H54 (cell line): ENCODE measurements at regions not wholly inside any gene's neighbourhood (a gene's known extent, or its start where the extent isn't known, plus 50 kb on each side); places are given as distances from the start of the nearest gene placed in this dataset.

Experiments used
- DNase-seq: peaks from one replicate; pipeline ENCODE4 v3.0.0; 2011; ENCODE audit warnings: low spot score, mixed read lengths; ENCODE audit not compliant: insufficient read length
- FAIRE-seq: peaks from 3 replicates; lab custom pipeline; 2011; peaks lifted over from hg19 to GRCh38; lab: Jason Lieb, UNC
- POLR2A ChIP-seq: IDR thresholded peaks from 2 replicates; pipeline ENCODE4 v1.6.1; 2011; ENCODE audit warnings: low read depth, mild to moderate bottlenecking, low read length

DNA sequence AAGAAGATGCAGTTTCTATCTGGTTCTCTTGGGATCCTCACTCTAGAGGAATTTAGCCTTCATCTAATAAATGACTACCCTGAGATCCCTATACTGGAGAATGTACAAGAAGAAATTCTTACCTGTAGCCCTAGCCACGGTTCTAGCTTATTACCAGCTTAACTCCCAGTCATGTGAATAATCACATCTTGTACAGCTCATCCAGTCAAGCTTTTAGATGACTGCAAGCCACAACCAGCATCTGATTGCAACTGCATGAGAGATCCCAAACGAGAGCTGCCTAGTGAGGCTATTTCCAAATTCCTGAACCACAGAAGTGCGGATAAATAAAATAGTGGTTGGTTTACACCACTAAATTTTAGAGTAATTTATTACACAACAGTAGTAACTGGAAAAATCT is 196.0 kb upstream of the CPHXL start:
- DNase-seq (no peak), FAIRE-seq (no peak)
- no peak for TF ChIP-seq POLR2A

DNA sequence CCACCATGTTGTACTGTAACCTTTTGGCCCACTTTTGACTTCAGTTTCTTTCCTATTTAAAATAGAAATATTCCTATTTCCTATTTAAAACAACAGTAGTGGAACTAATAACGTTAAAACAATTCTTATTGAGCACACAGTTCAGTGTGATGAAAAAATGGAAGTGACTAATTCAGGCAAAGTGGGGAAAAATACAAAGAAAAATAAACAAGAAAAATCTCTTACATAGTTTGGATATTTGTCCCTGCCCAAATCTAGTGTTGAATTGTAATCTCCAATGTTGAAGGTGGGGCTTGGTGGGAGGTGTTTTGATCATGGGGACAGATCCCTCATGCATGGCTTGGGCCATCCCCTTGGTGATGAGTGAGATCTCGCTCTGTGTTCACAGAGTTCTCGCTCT is 198.1 kb upstream of the CPHXL start:
- DNase-seq (no peak), FAIRE-seq (no peak)
- TF ChIP-seq POLR2A, result no peak

- no peak for TF ChIP-seq POLR2A
- FAIRE-seq, result no peak
- no peak for DNase-seq
These were observed 201.5 kb upstream of the CPHXL start for GRCh38 chr16:75927810-75928209.

DNA sequence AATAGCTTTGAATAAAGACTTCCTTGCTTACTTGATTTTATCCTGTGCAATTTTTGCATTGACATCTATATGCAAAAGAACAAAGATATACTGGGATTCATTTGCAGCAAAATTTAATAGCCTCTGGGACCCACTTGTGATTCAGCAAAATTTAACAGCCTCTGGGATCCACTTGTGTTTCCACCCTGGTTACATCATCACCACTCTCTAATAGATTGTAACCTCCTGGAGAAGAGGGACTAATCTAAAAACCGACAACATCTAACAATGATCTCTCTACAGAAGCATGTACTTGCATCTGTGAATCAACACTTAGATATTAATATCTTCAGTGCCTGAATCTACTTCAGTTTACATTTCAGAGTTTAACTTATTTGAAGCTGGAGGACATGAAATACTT is 202.0 kb upstream of the CPHXL start:
- TF ChIP-seq POLR2A, result no peak
- DNase-seq, result no peak
- no peak for FAIRE-seq

DNA sequence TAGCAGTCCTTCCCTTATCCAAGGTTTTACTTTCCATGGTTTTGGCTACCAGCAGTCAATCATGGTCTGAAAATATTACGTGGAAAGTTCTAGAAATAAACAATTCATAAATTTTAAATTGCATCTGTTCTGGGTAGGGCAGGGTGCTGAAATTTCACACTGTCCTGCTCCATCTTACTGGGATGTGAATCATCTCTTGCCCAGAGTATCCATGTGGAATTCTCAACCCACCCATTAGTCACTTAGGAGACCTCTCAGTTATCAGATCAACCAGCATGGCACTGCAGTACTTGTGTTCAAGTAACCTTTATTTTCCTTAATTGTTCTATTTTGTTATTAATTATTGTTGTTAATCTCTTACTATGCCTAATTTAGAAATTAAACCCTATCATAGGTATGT is 202.8 kb upstream of the CPHXL start:
- no peak for TF ChIP-seq POLR2A
- FAIRE-seq (no peak), DNase-seq (no peak)

- DNase-seq, result no peak
- no peak for TF ChIP-seq POLR2A
- no peak for FAIRE-seq
These were observed 204.8 kb upstream of the CPHXL start for GRCh38 chr16:75931043-75931442.

GRCh38 chr16:75931970-75932369 is 205.7 kb upstream of the CPHXL start:
- no peak for DNase-seq
- no peak for FAIRE-seq
- TF ChIP-seq POLR2A, result no peak

DNA sequence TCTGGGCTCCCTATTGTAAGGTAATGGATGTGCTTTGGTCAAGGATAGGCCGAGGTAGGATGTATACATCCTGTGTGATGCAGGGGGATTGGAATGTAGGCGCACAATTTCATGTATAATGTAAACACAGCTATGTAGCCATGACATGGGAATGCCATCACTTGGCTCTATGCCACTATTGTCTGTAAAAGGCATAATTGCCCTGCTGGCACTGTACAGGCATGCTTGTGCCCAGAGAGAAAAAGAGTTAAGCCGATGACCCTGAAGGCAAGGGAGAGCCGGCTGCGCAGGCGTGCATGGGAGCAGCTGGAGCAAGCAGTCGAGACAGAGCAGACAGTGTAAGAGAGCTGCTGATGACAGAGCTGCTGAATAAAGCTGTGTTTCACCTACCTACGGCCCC is 212.5 kb upstream of the CPHXL start:
- no peak for TF ChIP-seq POLR2A
- DNase-seq (no peak), FAIRE-seq (no peak)

GRCh38 chr16:75942351-75942750 is 216.1 kb upstream of the CPHXL start:
- no peak for FAIRE-seq
- TF ChIP-seq POLR2A, result no peak
- no peak for DNase-seq

DNA sequence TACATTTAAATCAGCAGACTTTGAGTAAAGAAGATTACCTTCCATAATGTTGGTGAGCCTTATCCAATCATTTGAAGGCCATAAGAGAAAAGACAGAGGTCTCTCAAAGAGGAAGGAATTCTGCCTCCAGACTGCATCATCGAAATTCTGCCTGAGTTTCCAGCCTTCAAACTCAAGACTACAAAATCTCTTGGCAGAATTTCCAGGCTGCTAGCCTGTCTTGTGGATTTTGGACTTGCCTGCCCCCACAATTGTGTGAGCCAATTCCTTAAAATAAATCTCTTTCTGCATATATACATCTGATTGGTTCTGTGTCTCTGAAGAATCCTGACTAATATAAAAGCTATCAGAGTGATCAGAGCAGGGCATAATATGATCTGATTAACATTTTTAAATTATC is 216.6 kb upstream of the CPHXL start:
- TF ChIP-seq POLR2A, result no peak
- no peak for FAIRE-seq
- no peak for DNase-seq

DNA sequence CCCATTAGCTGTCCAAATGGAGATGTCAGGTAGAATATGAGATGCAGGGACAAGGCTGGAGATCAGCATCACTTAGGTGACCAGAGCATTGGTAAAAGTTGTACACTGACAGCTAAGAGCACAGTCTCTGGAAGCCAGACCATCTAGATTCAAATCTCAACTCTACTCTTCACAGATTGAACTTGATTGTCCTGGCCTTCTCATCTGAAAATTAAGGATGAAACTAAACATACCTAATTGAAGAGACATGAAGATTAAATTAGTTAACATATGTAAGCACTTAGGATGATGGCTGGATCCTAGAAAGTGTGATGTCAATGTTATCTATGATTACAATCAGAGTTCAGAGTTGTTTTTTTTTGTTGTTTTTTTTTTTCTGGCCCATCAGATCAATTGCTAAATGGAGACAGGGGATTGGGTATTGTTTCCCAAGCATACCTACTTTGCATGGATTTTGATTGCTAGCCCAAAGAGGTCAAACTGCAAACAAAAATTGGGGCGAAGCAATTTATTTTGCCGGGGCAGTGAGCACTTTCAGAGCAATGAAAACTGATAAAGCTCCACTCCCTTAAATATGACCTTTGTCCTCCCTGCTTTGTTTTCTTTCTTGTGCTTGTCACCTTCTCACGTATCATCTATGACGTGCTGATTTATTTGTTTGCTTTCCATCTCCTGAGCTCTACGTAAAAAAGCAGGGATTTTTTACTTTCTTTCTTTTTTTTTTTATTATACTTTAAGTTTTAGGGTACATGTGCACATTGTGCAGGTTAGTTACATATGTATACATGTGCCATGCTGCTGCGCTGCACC is 217.6 kb upstream of the CPHXL start:
- no peak for TF ChIP-seq POLR2A
- no peak for DNase-seq
- FAIRE-seq, result no peak

- no peak for FAIRE-seq
- DNase-seq, result no peak
- TF ChIP-seq POLR2A, result no peak
These were observed 219.7 kb upstream of the CPHXL start for GRCh38 chr16:75945916-75946457.

GRCh38 chr16:75947626-75948239 is 221.4 kb upstream of the CPHXL start:
- DNase-seq (no peak), FAIRE-seq (no peak)
- TF ChIP-seq POLR2A, result no peak

- FAIRE-seq, result no peak
- DNase-seq, result no peak
- no peak for TF ChIP-seq POLR2A
These were observed 222.2 kb upstream of the CPHXL start for GRCh38 chr16:75948441-75948840.

- no peak for TF ChIP-seq POLR2A
These were observed 222.6 kb upstream of the CPHXL start for GRCh38 chr16:75948886-75949285.

More at GRCh38 chr16:75948886-75949285, 222.6 kb upstream of the CPHXL start:
- FAIRE-seq (no peak), DNase-seq (no peak)
